GM23248 (cell line): ENCODE measurements at regions not wholly inside any gene's neighbourhood (a gene's known extent, or its start where the extent isn't known, plus 50 kb on each side); places are given as distances from the start of the nearest gene placed in this dataset.

Experiments used
- EZH2 ChIP-seq: fragments of 200-600 bp; sonication (generic); IDR thresholded peaks from 2 replicates; pipeline ENCODE4 v1.6.1; 2018; ENCODE audit warnings: antibody characterized with exemption, mild to moderate bottlenecking; ENCODE audit not compliant: insufficient read depth, poor library complexity, severe bottlenecking
- EZH2phosphoT487 ChIP-seq: fragments of 200-600 bp; sonication (generic); IDR thresholded peaks from 2 replicates; pipeline ENCODE4 v1.6.1; 2018; ENCODE audit warnings: antibody characterized with exemption, moderate library complexity, mild to moderate bottlenecking, low read depth; ENCODE audit not compliant: insufficient read depth

DNA sequence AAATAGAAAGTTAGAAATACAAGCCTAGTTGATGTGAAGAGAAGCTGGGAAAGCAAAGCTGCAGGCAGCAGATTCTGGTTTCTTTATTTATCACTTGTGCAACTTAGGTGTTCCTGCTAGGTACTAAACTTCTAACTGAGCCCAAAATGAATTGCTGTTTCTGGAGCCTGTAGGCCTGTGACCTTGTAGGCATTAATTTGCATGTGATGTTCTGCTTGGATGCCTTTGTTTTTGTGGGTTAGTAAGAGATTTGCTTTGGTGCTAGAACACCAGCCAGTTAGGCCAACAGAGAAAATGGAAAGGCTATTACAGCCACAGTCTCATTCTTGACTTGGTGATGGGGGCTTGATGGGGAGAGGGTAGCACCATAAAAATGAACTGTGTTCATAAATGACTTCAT lies 370.7 kb downstream of the PPP1R3A start:
- no peak for TF ChIP-seq EZH2
- no peak for TF ChIP-seq EZH2phosphoT487
